NT2/D1 (cell line): ENCODE measurements at regions not wholly inside any gene's neighbourhood (a gene's known extent, or its start where the extent isn't known, plus 50 kb on each side); places are given as distances from the start of the nearest gene placed in this dataset.

Experiments used
- SUZ12 ChIP-seq: IDR thresholded peaks from 2 replicates; pipeline ENCODE4 v1.6.1; 2011; ENCODE audit not compliant: insufficient read length, insufficient read depth; ENCODE audit errors: extremely low read depth
- YY1 ChIP-seq: IDR thresholded peaks from 2 replicates; pipeline ENCODE4 v1.6.1; 2011; ENCODE audit not compliant: insufficient read length, insufficient read depth

DNA sequence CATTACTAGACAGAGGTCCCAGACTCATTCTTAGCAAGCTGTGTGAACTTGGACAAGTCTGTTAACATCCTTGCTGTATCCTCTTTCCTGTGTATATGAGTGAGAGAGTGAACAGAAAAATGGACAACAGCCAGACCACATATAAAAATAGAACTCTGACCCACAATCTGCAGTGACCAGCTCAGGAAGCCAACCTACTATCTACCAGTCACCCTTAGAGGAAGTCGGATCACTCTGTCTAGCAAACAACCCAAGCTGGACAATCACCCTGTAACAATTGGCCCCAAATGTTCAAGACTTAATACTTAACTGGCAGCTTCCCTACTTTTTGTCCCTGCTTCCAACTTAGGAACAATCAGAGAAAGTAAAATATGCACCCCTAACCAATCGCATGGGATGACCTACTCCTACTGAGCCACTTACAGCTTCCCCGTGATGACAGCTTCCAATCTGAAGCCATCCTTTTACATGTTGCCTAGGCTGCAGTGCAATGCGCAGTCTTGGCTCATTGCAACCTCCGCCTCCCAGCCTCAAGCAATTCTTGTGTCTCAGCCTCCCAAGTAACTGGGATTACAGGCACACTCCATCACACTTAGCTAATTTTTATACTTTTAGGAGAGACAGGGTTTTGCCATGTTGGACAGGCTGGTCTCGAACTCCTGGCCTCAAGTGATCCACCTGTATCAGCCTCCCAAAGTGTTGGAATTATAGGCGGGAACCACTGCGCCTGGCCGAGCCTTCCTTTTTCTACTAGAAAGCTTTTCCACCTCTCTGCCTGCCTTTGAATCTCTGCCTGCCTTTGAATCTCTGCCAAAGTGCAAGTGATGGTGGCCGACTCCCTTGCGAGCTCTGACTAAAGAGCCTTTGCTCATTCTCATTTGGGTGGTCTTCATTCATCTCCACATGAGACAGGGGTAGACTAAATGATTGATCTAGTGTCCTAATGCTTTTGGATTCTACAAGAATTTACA is 158.3 kb upstream of the NDUFV2 start:
- no peak for TF ChIP-seq SUZ12
- no peak for TF ChIP-seq YY1
